KOPT-K1 (cell line): ENCODE measurements at regions not wholly inside any gene's neighbourhood (a gene's known extent, or its start where the extent isn't known, plus 50 kb on each side); places are given as distances from the start of the nearest gene placed in this dataset.

Experiments used
- H3K27ac ChIP-seq: fragments of 200-600 bp; sonication (generic); 2 replicates; pipeline ENCODE4 v1.5.1; 2016; ENCODE audit warnings: antibody characterized with exemption, mild to moderate bottlenecking, low read depth, low read length; ENCODE audit not compliant: poor library complexity, severe bottlenecking
- H3K36me3 ChIP-seq: fragments of 200-600 bp; sonication (generic); 2 replicates; pipeline ENCODE4 v1.5.1; 2017; ENCODE audit warnings: antibody characterized with exemption, mild to moderate bottlenecking, low read length, moderate library complexity; ENCODE audit not compliant: insufficient read depth
- H3K9me3 ChIP-seq: fragments of 200-600 bp; sonication (generic); 2 replicates; pipeline ENCODE4 v1.5.1; 2017; ENCODE audit warnings: antibody characterized with exemption, low read length, mild to moderate bottlenecking; ENCODE audit not compliant: insufficient read depth, poor library complexity, severe bottlenecking

- H3K27ac ChIP-seq: no peak overlapping the region
- no peaks in the 10 kb centered on the region for H3K36me3 ChIP-seq
- H3K9me3 ChIP-seq: no peaks in the 10 kb centered on the region
Measured at GRCh38 chr14:26738571-26738970, 140.7 kb upstream of the NOVA1 start.

GRCh38 chr14:26741711-26742212 lies 143.9 kb upstream of the NOVA1 start:
- no peaks in the 10 kb centered on the region for H3K9me3 ChIP-seq
- no peak overlapping the region for H3K27ac ChIP-seq
- H3K36me3 ChIP-seq: no peaks in the 10 kb centered on the region

GRCh38 chr14:26743284-26743683 lies 145.5 kb upstream of the NOVA1 start:
- no peak overlapping the region for H3K27ac ChIP-seq
- H3K36me3 ChIP-seq: no peaks in the 10 kb centered on the region
- no peaks in the 10 kb centered on the region for H3K9me3 ChIP-seq

GRCh38 chr14:26744903-26745302 lies 147.1 kb upstream of the NOVA1 start:
- H3K9me3 ChIP-seq: no peaks in the 10 kb centered on the region
- H3K36me3 ChIP-seq: no peaks in the 10 kb centered on the region
- H3K27ac ChIP-seq: no peak overlapping the region

- Histone ChIP-seq H3K36me3 (no peaks in the 10 kb centered on the region), H3K9me3 (no peaks in the 10 kb centered on the region), H3K27ac (no peak overlapping the region)
Measured at GRCh38 chr14:26761532-26761931, 163.7 kb upstream of the NOVA1 start.

- Histone ChIP-seq H3K36me3 (no peaks in the 10 kb centered on the region), H3K27ac (no peak overlapping the region), H3K9me3 (no peaks in the 10 kb centered on the region)
Measured at GRCh38 chr14:26765301-26765700, 167.5 kb upstream of the NOVA1 start.

- no peaks in the 10 kb centered on the region for H3K36me3 ChIP-seq
- no peak overlapping the region for H3K27ac ChIP-seq
- no peaks in the 10 kb centered on the region for H3K9me3 ChIP-seq
Measured at GRCh38 chr14:26765768-26766520, 168.1 kb upstream of the NOVA1 start.

- Histone ChIP-seq H3K27ac (no peak overlapping the region), H3K9me3 (no peaks in the 10 kb centered on the region), H3K36me3 (no peaks in the 10 kb centered on the region)
Measured at GRCh38 chr14:26766726-26767125, 168.9 kb upstream of the NOVA1 start.

- Histone ChIP-seq H3K9me3 (no peaks in the 10 kb centered on the region), H3K27ac (no peak overlapping the region), H3K36me3 (no peaks in the 10 kb centered on the region)
Measured at GRCh38 chr14:26773906-26774593, 176.2 kb upstream of the NOVA1 start.

- Histone ChIP-seq H3K27ac (no peak overlapping the region), H3K9me3 (no peaks in the 10 kb centered on the region), H3K36me3 (no peaks in the 10 kb centered on the region)
Measured at GRCh38 chr14:26775765-26776563, 178.1 kb upstream of the NOVA1 start.

- Histone ChIP-seq H3K36me3 (no peaks in the 10 kb centered on the region), H3K27ac (no peak overlapping the region), H3K9me3 (no peaks in the 10 kb centered on the region)
Measured at GRCh38 chr14:26791117-26791806, 193.4 kb upstream of the NOVA1 start.

- no peak overlapping the region for H3K27ac ChIP-seq
Measured at GRCh38 chr14:26794731-26795130, 196.9 kb upstream of the NOVA1 start.

GRCh38 chr14:26808407-26808806 lies 210.6 kb upstream of the NOVA1 start:
- Histone ChIP-seq H3K9me3 (no peaks in the 10 kb centered on the region), H3K36me3 (no peaks in the 10 kb centered on the region), H3K27ac (no peak overlapping the region)

More at GRCh38 chr14:26794731-26795130, 196.9 kb upstream of the NOVA1 start:
- H3K9me3 ChIP-seq: no peaks in the 10 kb centered on the region
- H3K36me3 ChIP-seq: no peaks in the 10 kb centered on the region

GRCh38 chr14:26810631-26811030 lies 212.8 kb upstream of the NOVA1 start:
- Histone ChIP-seq H3K9me3 (no peaks in the 10 kb centered on the region), H3K36me3 (no peaks in the 10 kb centered on the region), H3K27ac (no peak overlapping the region)
